ENCODE measurements at regions not wholly inside any gene's neighbourhood (a gene's known extent, or its start where the extent isn't known, plus 50 kb on each side); places are given as distances from the start of the nearest gene placed in this dataset.

DNA sequence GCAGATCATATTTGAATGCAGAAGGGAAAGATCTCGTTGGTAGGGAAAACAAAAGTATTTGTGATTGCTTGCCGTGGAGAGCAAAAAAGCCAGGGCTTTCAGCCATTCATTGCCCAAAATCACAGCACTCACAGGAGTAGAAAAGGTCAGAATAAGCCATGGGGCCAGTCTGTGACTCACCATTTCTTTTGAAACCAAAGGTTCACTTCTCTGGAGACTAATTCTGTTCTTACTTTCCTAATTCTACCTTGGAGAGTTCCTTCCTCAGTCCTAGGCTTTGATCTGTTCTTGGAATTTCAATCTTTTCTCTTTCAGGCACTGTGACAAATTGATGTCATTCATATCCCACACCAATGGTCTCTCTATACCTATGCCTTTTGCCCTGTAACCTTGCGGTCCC lies 54.1 kb upstream of the FAM180A start:
- no peak for TF ChIP-seq POLR2AphosphoS5 (IDR thresholded peaks at IDR 0.05; ENCODE audit: borderline replicate concordance, low read depth, low read length)
- no peak for TF ChIP-seq EZH2 (IDR thresholded peaks at IDR 0.05)
- TF ChIP-seq FOXP2 (optimal IDR thresholded peaks at IDR 0.05; ENCODE audit: control extremely low read depth, extremely low read length, insufficient read depth), result no peak

Measured in SK-N-MC (cell line).